RWPE2 (cell line): ENCODE measurements at regions not wholly inside any gene's neighbourhood (a gene's known extent, or its start where the extent isn't known, plus 50 kb on each side); places are given as distances from the start of the nearest gene placed in this dataset.

Experiments
- ATAC-seq: fragments of 200-7000 bp; cut with Tn5 transposase; 3 replicates; pipeline ENCODE4 v1.9.1; 2021; ENCODE audit warnings: low read depth
- DNase-seq: peaks from one replicate; pipeline ENCODE4 v3.0.0-alpha.2; 2020; ENCODE audit warnings: low spot score
- H3K27ac ChIP-seq: fragments of 450-650 bp; 2 replicates; pipeline ENCODE4 v1.5.1; 2017; ENCODE audit warnings: mild to moderate bottlenecking; ENCODE audit not compliant: poor library complexity, severe bottlenecking
- H3K27me3 ChIP-seq: fragments of 250-450 bp; sonication (Bioruptor Pico); 2 replicates; pipeline ENCODE4 v1.5.1; 2021; ENCODE audit warnings: mild to moderate bottlenecking, moderate library complexity; ENCODE audit not compliant: insufficient read depth, poor library complexity, severe bottlenecking
- H3K36me3 ChIP-seq: fragments of 250-450 bp; sonication (Bioruptor Pico); 2 replicates; pipeline ENCODE4 v1.5.1; 2020; ENCODE audit warnings: low read depth, mild to moderate bottlenecking, moderate library complexity
- H3K4me1 ChIP-seq: fragments of 250-450 bp; sonication (Bioruptor Pico); 2 replicates; pipeline ENCODE4 v1.5.1; 2021; ENCODE audit warnings: mild to moderate bottlenecking, moderate library complexity; ENCODE audit not compliant: insufficient read depth, poor library complexity, severe bottlenecking
- H3K4me3 ChIP-seq: fragments of 250-450 bp; sonication (Bioruptor Pico); 2 replicates; pipeline ENCODE4 v1.5.1; 2021; ENCODE audit warnings: mild to moderate bottlenecking, moderate library complexity; ENCODE audit not compliant: severe bottlenecking
- H3K9me3 ChIP-seq: fragments of 250-450 bp; sonication (Bioruptor Pico); 2 replicates; pipeline ENCODE4 v1.5.1; 2021; ENCODE audit warnings: mild to moderate bottlenecking, moderate library complexity; ENCODE audit not compliant: severe bottlenecking
- CTCF ChIP-seq: fragments of 450-650 bp; IDR thresholded peaks from one replicate; pipeline ENCODE4 v1.5.1; 2017; ENCODE audit warnings: mild to moderate bottlenecking, moderate library complexity; ENCODE audit not compliant: poor library complexity, severe bottlenecking

GRCh38 chr1:48058135-48059025, 61.2 kb upstream of the TRABD2B start:
- Histone ChIP-seq H3K36me3 (no peaks in the 10 kb centered on the region), H3K27ac (no peak overlapping the region), H3K4me1 (no peaks in the 10 kb centered on the region), H3K4me3 (no peak overlapping the region), H3K27me3 (no peaks in the 10 kb centered on the region), H3K9me3 (no peaks in the 10 kb centered on the region)
- TF ChIP-seq CTCF = no peak
- DNase-seq (no peak), ATAC-seq (no peak)

- ATAC-seq = no peak
- H3K4me1 ChIP-seq = peaks cover 6% of the 10 kb centered on the region
- no peak for TF ChIP-seq CTCF
- H3K4me3 ChIP-seq = no peak overlapping the region
- no peaks in the 10 kb centered on the region for H3K36me3 ChIP-seq
- DNase-seq = no peak
- H3K27ac ChIP-seq = no peak overlapping the region
- no peaks in the 10 kb centered on the region for H3K27me3 ChIP-seq
- H3K9me3 ChIP-seq = no peaks in the 10 kb centered on the region
These were observed 60.1 kb upstream of the TRABD2B start for GRCh38 chr1:48057249-48057648.

GRCh38 chr1:48055876-48056764, 58.9 kb upstream of the TRABD2B start:
- no peak overlapping the region for H3K27ac ChIP-seq
- ATAC-seq (no peak), DNase-seq (no peak)
- peaks cover 8% of the 10 kb centered on the region for H3K4me1 ChIP-seq
- no peak overlapping the region for H3K4me3 ChIP-seq
- TF ChIP-seq CTCF = no peak
- no peaks in the 10 kb centered on the region for H3K27me3 ChIP-seq
- H3K36me3 ChIP-seq = no peaks in the 10 kb centered on the region
- H3K9me3 ChIP-seq = no peaks in the 10 kb centered on the region

- Histone ChIP-seq H3K4me3 (no peak overlapping the region), H3K36me3 (no peaks in the 10 kb centered on the region), H3K27ac (no peak overlapping the region), H3K27me3 (no peaks in the 10 kb centered on the region), H3K4me1 (peaks cover 8% of the 10 kb centered on the region), H3K9me3 (no peaks in the 10 kb centered on the region)
- no peak for TF ChIP-seq CTCF
- ATAC-seq (no peak), DNase-seq (no peak)
These were observed 57.0 kb upstream of the TRABD2B start for GRCh38 chr1:48054232-48054631.
